ENCODE measurements at regions not wholly inside any gene's neighbourhood (a gene's known extent, or its start where the extent isn't known, plus 50 kb on each side); places are given as distances from the start of the nearest gene placed in this dataset.

- no peak for TF ChIP-seq POLR2A (IDR thresholded peaks at IDR 0.05)
- TF ChIP-seq, protein P1, sequence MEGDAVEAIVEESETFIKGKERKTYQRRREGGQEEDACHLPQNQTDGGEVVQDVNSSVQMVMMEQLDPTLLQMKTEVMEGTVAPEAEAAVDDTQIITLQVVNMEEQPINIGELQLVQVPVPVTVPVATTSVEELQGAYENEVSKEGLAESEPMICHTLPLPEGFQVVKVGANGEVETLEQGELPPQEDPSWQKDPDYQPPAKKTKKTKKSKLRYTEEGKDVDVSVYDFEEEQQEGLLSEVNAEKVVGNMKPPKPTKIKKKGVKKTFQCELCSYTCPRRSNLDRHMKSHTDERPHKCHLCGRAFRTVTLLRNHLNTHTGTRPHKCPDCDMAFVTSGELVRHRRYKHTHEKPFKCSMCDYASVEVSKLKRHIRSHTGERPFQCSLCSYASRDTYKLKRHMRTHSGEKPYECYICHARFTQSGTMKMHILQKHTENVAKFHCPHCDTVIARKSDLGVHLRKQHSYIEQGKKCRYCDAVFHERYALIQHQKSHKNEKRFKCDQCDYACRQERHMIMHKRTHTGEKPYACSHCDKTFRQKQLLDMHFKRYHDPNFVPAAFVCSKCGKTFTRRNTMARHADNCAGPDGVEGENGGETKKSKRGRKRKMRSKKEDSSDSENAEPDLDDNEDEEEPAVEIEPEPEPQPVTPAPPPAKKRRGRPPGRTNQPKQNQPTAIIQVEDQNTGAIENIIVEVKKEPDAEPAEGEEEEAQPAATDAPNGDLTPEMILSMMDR (IDR thresholded peaks at IDR 0.05): no peak
Observed at GRCh38 chr7:89605362-89605761, 548.9 kb upstream of the STEAP1 start.

Measured in heart left ventricle (tissue), 13 donors.